SJSA1 (cell line): ENCODE measurements at regions not wholly inside any gene's neighbourhood (a gene's known extent, or its start where the extent isn't known, plus 50 kb on each side); places are given as distances from the start of the nearest gene placed in this dataset.
"Not testable (repeated sequence)": the region's sequence is repeated elsewhere in the genome, so short reads cannot be mapped to it uniquely, and the experiment has no call there.

ENCODE experiments used
- DNase-seq, 2 experiments: peaks; one replicate each; pipeline ENCODE4 v3.0.0-alpha.2; 2015 to 2020; ENCODE audit warnings: low spot score in 2 of 2, low read depth in 1 of 2
- H3K27ac ChIP-seq: fragments of 250-450 bp; sonication (Bioruptor Pico); 2 replicates; pipeline ENCODE4 v1.5.1; 2020; ENCODE audit warnings: mild to moderate bottlenecking, moderate library complexity
- H3K27me3 ChIP-seq: fragments of 250-450 bp; sonication (Bioruptor Pico); replicated peaks from 2 replicates; pipeline ENCODE4 v1.5.1; 2020; ENCODE audit warnings: mild to moderate bottlenecking, moderate library complexity
- H3K36me3 ChIP-seq: fragments of 250-450 bp; sonication (Bioruptor Pico); 2 replicates; pipeline ENCODE4 v1.5.1; 2020; ENCODE audit warnings: mild to moderate bottlenecking
- H3K4me1 ChIP-seq: fragments of 250-450 bp; sonication (Bioruptor Pico); replicated peaks from 2 replicates; pipeline ENCODE4 v1.6.1; 2021; ENCODE audit warnings: mild to moderate bottlenecking
- H3K4me3 ChIP-seq: fragments of 250-450 bp; sonication (Bioruptor Pico); 2 replicates; pipeline ENCODE4 v1.5.1; 2020; ENCODE audit warnings: mild to moderate bottlenecking
- H3K9me3 ChIP-seq: fragments of 250-450 bp; sonication (Bioruptor Pico); replicated peaks from 2 replicates; pipeline ENCODE4 v1.5.1; 2020; ENCODE audit warnings: mild to moderate bottlenecking

GRCh38 chr10:28911511-28911910, 234.2 kb downstream of the BAMBI start:
- not testable (repeated sequence) for DNase-seq, H3K9me3 ChIP-seq, H3K27me3 ChIP-seq, H3K4me3 ChIP-seq, H3K36me3 ChIP-seq
- peaks cover 35% of the 10 kb centered on the region for H3K4me1 ChIP-seq
- H3K27ac ChIP-seq: peak overlapping the region; percentile 58

GRCh38 chr10:28912017-28912783, 234.9 kb downstream of the BAMBI start:
- H3K27ac ChIP-seq: no peak overlapping the region; the same call in 1 of the 2 replicates
- no peaks in the 10 kb centered on the region for H3K9me3 ChIP-seq
- no peak overlapping the region for H3K4me3 ChIP-seq
- no peak for DNase-seq
- peaks cover 28% of the 10 kb centered on the region for H3K4me1 ChIP-seq
- H3K36me3 ChIP-seq: no peaks in the 10 kb centered on the region
- H3K27me3 ChIP-seq: no peaks in the 10 kb centered on the region

- H3K27me3 ChIP-seq: no peaks in the 10 kb centered on the region
- H3K4me3 ChIP-seq: no peak overlapping the region
- no peaks in the 10 kb centered on the region for H3K36me3 ChIP-seq
- no peak for DNase-seq
- H3K9me3 ChIP-seq: no peaks in the 10 kb centered on the region
- H3K4me1 ChIP-seq: peaks cover 20% of the 10 kb centered on the region
- no peak overlapping the region for H3K27ac ChIP-seq
These were observed 236.3 kb downstream of the BAMBI start for GRCh38 chr10:28913436-28914237.

- no peaks in the 10 kb centered on the region for H3K9me3 ChIP-seq
- peaks cover 20% of the 10 kb centered on the region for H3K4me1 ChIP-seq
- H3K4me3 ChIP-seq: no peak overlapping the region
- no peak overlapping the region for H3K27ac ChIP-seq
- no peak for DNase-seq
- no peaks in the 10 kb centered on the region for H3K27me3 ChIP-seq
- no peaks in the 10 kb centered on the region for H3K36me3 ChIP-seq
These were observed 237.4 kb downstream of the BAMBI start for GRCh38 chr10:28914701-28915100.

GRCh38 chr10:28915989-28916588, 238.8 kb downstream of the BAMBI start:
- no peak overlapping the region for H3K27ac ChIP-seq
- no peaks in the 10 kb centered on the region for H3K36me3 ChIP-seq
- peaks cover 11% of the 10 kb centered on the region for H3K4me1 ChIP-seq
- H3K4me3 ChIP-seq: no peak overlapping the region
- no peaks in the 10 kb centered on the region for H3K9me3 ChIP-seq
- DNase-seq: no peak
- H3K27me3 ChIP-seq: no peaks in the 10 kb centered on the region

GRCh38 chr10:28920091-28920490, 242.8 kb downstream of the BAMBI start:
- H3K4me3 ChIP-seq: no peak overlapping the region
- DNase-seq: no peak
- H3K27ac ChIP-seq: no peak overlapping the region
- no peaks in the 10 kb centered on the region for H3K9me3 ChIP-seq
- no peaks in the 10 kb centered on the region for H3K36me3 ChIP-seq
- no peaks in the 10 kb centered on the region for H3K27me3 ChIP-seq
- peaks cover 8% of the 10 kb centered on the region for H3K4me1 ChIP-seq

- Histone ChIP-seq H3K4me3 (no peak overlapping the region), H3K36me3 (no peaks in the 10 kb centered on the region), H3K27ac (no peak overlapping the region), H3K9me3 (no peaks in the 10 kb centered on the region), H3K27me3 (no peaks in the 10 kb centered on the region), H3K4me1 (peaks cover 8% of the 10 kb centered on the region)
- DNase-seq: no peak
These were observed 244.8 kb downstream of the BAMBI start for GRCh38 chr10:28922127-28922526.

- no peak for DNase-seq
- Histone ChIP-seq H3K27ac (no peak overlapping the region), H3K27me3 (no peaks in the 10 kb centered on the region), H3K4me3 (no peak overlapping the region), H3K9me3 (no peaks in the 10 kb centered on the region), H3K4me1 (peaks cover 8% of the 10 kb centered on the region), H3K36me3 (no peaks in the 10 kb centered on the region)
These were observed 245.5 kb downstream of the BAMBI start for GRCh38 chr10:28922861-28923260.

- H3K4me1 ChIP-seq: peaks cover 8% of the 10 kb centered on the region
- no peaks in the 10 kb centered on the region for H3K27me3 ChIP-seq
- no peaks in the 10 kb centered on the region for H3K36me3 ChIP-seq
- DNase-seq: no peak
- H3K27ac ChIP-seq: no peak overlapping the region
- H3K9me3 ChIP-seq: no peaks in the 10 kb centered on the region
- H3K4me3 ChIP-seq: no peak overlapping the region
These were observed 247.4 kb downstream of the BAMBI start for GRCh38 chr10:28924717-28925116.

GRCh38 chr10:28925121-28925663, 247.9 kb downstream of the BAMBI start:
- no peaks in the 10 kb centered on the region for H3K36me3 ChIP-seq
- no peak overlapping the region for H3K27ac ChIP-seq
- H3K27me3 ChIP-seq: no peaks in the 10 kb centered on the region
- DNase-seq: no peak
- no peaks in the 10 kb centered on the region for H3K9me3 ChIP-seq
- H3K4me3 ChIP-seq: no peak overlapping the region
- H3K4me1 ChIP-seq: peaks cover 8% of the 10 kb centered on the region

- H3K4me1 ChIP-seq: peaks cover 9% of the 10 kb centered on the region
- H3K27me3 ChIP-seq: no peaks in the 10 kb centered on the region
- H3K9me3 ChIP-seq: no peaks in the 10 kb centered on the region; the same call in 1 of the 2 replicates
- no peak for DNase-seq
- no peak overlapping the region for H3K27ac ChIP-seq
- H3K36me3 ChIP-seq: no peaks in the 10 kb centered on the region
- H3K4me3 ChIP-seq: no peak overlapping the region
These were observed 249.6 kb downstream of the BAMBI start for GRCh38 chr10:28926932-28927331.

GRCh38 chr10:28928484-28928883, 251.2 kb downstream of the BAMBI start:
- DNase-seq: no peak
- Histone ChIP-seq H3K27me3 (no peaks in the 10 kb centered on the region), H3K4me3 (no peak overlapping the region), H3K36me3 (no peaks in the 10 kb centered on the region), H3K9me3 (no peaks in the 10 kb centered on the region; the same call in 1 of the 2 replicates), H3K27ac (no peak overlapping the region), H3K4me1 (peaks cover 3% of the 10 kb centered on the region; the same call in 1 of the 2 replicates)

GRCh38 chr10:28929942-28930341, 252.6 kb downstream of the BAMBI start:
- Histone ChIP-seq H3K27ac (no peak overlapping the region), H3K4me1 (peaks cover 3% of the 10 kb centered on the region; the same call in 1 of the 2 replicates), H3K4me3 (no peak overlapping the region)

More at GRCh38 chr10:28929942-28930341, 252.6 kb downstream of the BAMBI start:
- H3K36me3 ChIP-seq: no peaks in the 10 kb centered on the region
- DNase-seq: no peak
- H3K27me3 ChIP-seq: no peaks in the 10 kb centered on the region
- H3K9me3 ChIP-seq: no peaks in the 10 kb centered on the region; the same call in 1 of the 2 replicates
